GM21529 (cell line): ENCODE measurements at regions not wholly inside any gene's neighbourhood (a gene's known extent, or its start where the extent isn't known, plus 50 kb on each side); places are given as distances from the start of the nearest gene placed in this dataset.
A peak's percentile ranks its signal among the peaks of the same experiment; 100 is the strongest.

Experiments used
- ATAC-seq: cut with Tn5 transposase; IDR thresholded peaks from one replicate; pipeline ENCODE4 v1.9.1; 2021; ENCODE audit not compliant: unreplicated experiment

DNA sequence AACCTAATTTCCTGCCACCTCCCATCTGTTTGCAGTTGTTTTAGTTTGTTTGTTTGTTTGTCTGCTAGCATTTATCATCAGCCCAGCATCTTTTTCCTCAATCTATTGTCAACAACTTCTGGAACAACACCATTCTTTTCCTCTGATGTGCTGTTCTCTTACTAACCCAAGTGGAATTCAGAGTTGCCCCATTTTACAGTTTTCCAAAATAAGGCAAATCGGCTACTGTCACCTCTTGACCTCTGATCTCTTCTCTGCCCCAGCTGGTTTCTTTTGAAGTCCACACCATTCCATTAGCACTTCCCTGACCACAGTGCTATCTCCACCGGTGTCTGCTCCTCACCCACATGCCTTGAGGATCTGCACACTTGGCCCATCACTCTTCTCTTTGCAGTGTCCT lies 102.4 kb downstream of the EFNB2 start:
- no peak for ATAC-seq

- ATAC-seq, result no peak
Measured at GRCh38 chr13:106432636-106433035, 102.8 kb downstream of the EFNB2 start.

DNA sequence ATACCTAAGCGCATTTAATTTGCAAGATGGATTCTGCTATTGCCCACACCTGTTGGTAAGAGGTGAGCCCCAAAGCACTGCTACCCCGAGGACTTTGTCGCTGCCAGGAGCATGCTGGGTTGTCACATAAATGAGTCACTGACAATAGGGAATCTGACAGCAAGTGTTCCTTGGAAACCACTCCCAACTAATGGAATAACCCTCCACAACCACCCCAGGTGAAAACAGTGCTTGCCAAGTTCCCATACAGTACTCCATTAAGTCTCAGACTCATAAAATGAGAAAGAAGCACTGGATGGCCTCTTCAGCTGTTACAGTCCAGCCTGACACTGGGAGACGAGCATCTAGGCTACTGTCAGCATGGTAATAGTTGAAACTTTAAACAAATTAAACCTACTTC lies 108.6 kb downstream of the EFNB2 start:
- ATAC-seq, result no peak

- ATAC-seq, result no peak
Measured at GRCh38 chr13:106425661-106426060, 109.8 kb downstream of the EFNB2 start.

- ATAC-seq, result no peak
Measured at GRCh38 chr13:106424805-106425204, 110.7 kb downstream of the EFNB2 start.

GRCh38 chr13:106423530-106423929 lies 111.9 kb downstream of the EFNB2 start:
- peak; percentile 47 for ATAC-seq

DNA sequence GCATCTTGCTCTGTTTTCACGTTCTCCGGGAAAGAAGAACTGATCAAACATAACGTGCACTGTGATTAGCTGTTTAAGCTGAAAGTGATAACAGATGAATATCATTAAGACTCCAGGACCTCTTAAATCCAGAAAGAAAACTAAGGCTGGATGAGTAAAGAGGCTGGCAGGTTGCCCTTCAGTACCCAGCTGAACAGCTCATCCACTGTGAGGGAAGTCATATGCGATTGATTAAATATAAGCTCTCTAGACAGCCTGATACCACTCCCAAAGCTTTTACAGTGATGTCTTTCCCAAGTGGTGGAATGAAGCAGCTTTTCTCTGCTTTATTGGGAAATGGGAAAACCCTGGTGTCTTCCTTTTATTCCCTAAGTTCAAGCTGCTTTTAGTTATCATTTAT lies 116.9 kb downstream of the EFNB2 start:
- ATAC-seq, result no peak

GRCh38 chr13:106417467-106418110 lies 117.9 kb downstream of the EFNB2 start:
- ATAC-seq, result no peak

GRCh38 chr13:106416645-106417044 lies 118.8 kb downstream of the EFNB2 start:
- ATAC-seq, result no peak

DNA sequence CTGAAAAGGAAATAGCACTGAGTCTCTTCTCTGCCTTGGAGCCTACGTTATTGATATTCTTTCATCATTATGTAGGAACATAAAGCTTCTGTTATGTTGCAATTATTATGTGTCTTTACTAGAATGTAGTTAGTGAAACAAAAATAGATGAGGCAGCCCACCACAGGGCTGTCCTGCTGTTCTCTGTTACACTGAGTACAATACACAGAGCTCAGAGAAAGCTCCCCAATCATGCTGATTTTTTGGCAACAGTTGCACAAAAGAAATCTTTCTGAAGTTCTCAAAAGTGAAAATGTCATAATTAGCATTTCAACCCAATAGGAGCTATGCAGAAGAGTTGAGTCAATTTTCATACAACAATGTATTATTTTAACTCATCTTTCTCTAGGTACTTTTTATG lies 119.5 kb downstream of the EFNB2 start:
- ATAC-seq, result no peak

DNA sequence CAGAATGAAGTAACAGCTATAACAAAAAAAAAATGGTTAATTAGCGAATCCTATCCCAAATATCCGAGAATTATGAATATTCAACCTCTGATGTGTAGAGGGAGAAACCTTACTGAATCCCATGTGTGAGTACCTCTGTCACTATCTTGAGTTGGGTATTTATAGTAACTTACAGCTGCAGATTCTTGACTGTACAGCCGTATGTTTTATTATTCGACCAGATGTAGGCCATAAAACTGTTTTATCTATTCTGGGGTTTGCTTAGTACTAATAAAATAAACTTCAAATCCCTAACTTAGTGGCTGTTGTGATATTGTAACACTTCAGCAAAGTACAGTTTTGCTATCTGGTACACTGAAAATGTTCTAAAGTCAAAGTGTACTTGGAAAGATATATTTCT lies 120.0 kb downstream of the EFNB2 start:
- ATAC-seq, result no peak

DNA sequence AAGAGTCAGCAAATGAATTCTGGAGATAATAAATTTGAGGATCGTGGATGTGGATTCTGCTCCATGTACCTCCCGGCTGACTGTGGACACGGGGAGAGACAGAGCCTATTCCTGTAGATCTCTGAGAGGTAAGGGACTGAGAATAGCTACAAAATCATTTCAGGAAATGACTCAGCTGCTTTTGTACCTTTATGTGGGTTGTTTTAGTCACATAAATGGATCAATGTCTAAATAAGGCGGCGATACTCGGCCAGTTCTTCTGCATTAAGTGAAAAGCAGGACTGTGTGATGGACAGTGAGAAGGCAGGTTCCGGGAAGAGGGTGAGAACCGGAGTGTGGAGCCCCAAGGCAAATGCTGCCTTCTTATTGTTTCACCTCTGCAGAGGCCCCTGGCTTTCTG lies 128.1 kb downstream of the EFNB2 start:
- ATAC-seq, result no peak

GRCh38 chr13:106405731-106406130 lies 129.7 kb downstream of the EFNB2 start:
- no peak for ATAC-seq

- ATAC-seq, result no peak
Measured at GRCh38 chr13:106403280-106403679, 132.2 kb downstream of the EFNB2 start.

- ATAC-seq, result no peak
Measured at GRCh38 chr13:106402866-106403265, 132.6 kb downstream of the EFNB2 start.

DNA sequence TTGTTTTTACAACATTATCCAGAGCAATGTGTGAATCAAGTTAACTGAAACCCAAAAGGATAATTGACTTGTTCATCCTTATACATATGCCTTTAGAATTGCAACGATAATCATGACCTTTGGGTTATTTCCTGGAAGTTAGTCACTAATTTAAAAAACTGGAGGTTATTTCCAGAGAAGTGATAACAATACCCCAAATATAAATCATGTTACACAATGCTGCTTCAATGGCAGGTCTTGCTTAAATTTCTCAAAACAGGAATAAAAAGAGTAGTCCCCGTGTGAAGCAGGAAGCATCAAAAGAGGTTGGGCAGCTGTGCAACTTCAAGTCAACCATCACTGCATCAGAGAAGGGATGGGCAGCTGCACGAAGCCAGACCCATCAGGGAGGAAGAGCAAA lies 134.4 kb downstream of the EFNB2 start:
- ATAC-seq, result no peak

- ATAC-seq, result no peak
Measured at GRCh38 chr13:106400289-106400688, 135.2 kb downstream of the EFNB2 start.

- ATAC-seq, result no peak
Measured at GRCh38 chr13:106398289-106398688, 137.2 kb downstream of the EFNB2 start.

GRCh38 chr13:106393776-106394175 lies 141.7 kb downstream of the EFNB2 start:
- ATAC-seq, result no peak

DNA sequence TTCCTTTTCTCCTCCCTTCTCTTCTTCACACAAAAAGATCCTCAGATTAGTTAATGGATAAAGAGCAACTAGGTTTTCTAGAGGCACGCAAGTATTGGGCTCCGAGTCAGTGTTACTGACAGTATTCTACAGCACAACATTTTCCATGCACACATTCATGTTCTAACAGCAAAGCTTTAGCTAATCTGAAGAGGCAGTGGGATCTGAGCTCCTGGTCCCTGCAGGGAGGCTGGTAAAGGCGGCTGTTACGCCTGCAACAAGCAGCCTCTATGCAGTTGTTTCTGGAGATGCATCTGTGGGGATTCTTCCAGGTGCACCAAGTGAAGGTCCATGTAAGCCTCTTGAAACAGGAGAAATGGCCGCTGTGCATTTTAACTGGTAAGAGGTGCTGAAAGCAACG lies 143.8 kb downstream of the EFNB2 start:
- ATAC-seq, result no peak

DNA sequence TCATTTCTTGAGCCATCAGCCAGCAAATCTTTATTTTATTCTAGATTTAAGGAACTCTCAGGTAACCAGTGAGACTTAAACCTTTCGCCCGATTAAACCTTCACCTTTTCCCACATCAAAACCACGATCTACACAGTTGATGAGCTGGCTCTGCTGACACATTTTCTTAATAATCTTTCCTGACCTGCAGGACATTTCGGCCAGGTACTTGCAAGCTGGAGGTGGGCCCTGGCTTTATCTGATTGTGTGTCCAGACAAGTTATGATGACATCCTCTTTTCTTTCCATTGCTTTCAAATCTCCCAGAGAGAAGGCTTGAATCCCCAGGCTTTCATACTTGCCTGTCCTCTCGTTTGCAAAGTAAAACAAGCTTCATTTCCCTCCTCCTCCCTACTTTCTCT lies 144.2 kb downstream of the EFNB2 start:
- ATAC-seq, result no peak

DNA sequence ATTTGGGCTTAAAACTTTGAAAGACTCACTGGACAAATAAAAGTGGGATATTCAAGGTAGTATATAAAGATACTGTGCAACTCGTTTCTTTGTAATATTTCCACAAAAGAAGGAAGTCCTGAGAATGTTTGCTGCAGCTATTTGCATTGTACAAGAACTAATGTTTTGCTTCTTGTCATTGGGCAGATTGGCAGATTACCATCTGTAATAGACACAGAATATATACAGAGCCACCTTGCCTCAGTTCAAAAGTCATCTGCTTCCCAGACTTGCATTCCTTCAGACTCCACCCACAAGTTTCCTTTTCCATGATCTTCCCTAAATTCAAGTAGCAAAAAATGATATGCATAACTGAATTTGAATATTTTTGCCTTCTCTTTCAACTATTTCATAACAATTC lies 145.1 kb downstream of the EFNB2 start:
- no peak for ATAC-seq

GRCh38 chr13:106385654-106386053 lies 149.8 kb downstream of the EFNB2 start:
- ATAC-seq, result no peak

DNA sequence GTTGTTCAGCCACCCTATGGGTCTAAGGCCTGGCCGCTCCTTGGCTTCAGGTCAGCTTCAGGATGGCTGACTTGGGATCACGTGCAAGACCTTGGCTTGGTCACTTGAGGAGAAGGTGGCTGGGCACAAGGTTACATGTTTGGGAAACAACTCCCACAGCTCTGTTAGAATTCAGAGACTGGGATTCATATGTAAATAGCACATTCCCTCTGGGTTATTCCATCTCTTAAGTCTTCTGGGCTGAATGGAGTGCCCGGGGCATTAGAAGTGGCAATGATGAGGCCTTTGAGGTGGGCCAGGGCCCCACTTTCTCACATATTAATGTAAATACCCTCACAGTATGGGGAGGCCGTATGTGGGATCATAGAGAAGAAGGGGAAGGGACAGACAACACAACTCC lies 150.9 kb downstream of the EFNB2 start:
- ATAC-seq, result no peak
